ENCODE measurements at regions not wholly inside any gene's neighbourhood (a gene's known extent, or its start where the extent isn't known, plus 50 kb on each side); places are given as distances from the start of the nearest gene placed in this dataset.
"Not testable (repeated sequence)": the region's sequence is repeated elsewhere in the genome, so short reads cannot be mapped to it uniquely, and the experiment has no call there.

DNA sequence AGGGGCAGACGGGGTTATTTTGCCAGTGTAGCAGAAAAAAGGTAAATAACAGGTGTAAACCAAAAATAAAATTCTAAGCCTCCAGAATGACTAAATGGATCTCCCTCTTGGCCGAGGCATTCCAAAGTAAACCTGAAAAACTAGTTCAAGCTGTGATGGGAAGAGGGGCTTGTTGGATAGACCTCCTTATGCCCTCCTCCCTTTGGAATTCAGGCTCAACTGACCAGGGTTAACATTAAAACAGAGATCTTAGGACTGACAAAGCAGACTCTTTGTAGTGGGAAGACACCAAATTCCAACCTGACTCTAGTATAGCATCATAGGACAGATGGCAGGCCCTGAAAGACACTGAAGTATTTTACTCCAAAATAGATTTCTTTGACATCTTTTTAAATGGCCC is 113.8 kb upstream of the ITGB1 start:
- no peak for DNase-seq (ENCODE audit: low read depth in 2 of 2)

DNA sequence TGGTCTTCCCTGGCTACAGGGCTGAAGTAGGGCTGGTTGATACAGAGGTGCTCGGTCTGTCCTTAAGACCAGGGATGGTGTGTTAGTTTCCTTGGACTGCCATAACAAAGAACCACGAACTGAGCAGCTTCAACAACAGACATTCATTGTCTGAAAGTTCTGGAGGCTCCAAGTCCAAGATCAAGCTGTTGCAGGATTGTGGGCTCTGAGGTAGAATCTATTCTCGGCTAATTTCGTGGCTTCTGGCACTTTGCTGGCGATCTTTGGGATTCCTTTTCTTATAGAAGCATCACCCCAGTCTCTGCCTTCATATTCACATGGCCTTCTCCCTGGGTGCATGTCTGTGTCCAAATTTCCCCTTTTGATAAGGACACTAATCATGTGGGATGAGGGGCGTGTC is 112.1 kb upstream of the ITGB1 start:
- no peak for DNase-seq (ENCODE audit: low read depth in 2 of 2)

DNA sequence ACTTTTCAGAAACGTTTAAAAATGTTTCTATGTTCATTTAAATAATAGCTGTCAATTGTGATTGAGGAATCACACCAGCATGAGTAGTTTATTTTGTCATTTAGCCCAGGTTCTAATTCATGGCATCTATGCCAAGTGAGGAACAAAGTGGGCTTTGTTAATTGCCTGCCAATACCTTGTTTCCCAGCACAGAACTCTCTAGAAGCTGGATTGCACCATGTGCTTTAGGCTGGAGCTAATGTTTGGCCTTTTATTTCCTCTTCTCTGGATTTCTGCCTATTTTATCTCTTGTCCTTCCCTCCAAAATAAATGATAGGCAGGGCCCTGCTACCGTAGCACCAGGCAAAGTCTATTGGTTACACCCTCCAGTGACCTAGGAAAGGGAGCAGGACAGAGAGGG is 109.9 kb upstream of the ITGB1 start:
- no peak for DNase-seq (ENCODE audit: low read depth in 2 of 2)

DNA sequence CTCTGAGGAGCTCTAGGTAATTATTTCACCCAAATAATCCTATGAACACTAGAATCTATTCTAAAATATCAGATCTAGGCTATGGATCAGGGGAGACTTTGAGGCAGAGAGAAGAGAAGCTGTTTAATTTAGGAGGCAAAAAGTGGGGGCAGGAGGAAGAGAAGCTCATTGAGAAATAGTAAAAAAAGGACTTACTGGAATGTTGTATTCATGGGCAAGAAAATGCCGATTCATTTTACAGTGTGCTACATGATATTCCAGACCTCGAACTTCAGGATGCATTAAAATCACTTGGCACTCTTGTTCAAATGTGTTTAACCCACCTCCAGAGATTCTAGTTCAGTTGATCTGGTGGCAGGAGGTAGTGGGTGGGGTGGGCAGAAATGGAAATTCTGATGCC is 109.5 kb upstream of the ITGB1 start:
- DNase-seq (ENCODE audit: low read depth in 2 of 2), result no peak

DNA sequence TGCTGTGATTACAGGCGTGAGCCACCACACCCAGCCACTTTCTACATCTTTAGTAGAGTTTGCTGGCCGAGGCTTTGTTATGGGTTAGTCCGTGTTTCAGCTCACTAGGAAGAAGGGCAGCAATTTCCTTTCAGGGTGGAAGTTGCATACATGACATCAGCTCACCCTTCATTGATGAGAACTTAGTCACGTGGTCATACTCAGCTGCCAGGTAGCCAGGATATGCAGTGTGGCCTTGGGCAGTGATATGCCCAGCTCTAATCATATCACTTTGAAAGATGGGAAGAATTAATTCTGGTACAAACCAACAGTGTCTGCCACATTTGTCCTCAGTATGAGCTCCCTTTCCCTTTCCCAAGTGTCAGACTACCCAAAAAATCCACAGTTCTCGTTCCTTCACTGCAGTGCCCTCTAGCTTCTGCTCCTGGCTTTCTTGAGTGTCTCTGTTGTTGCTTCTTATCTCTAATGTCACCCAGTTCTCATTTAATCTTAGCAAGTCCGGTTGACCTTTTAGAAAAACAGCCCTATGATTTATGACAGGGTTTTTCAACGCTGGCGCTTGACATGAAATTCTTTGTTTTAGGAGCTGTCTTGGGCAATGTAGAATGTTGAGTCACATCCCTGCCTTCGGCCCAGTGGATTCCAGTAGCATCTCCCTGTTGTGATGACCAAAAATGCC is 108.7 kb upstream of the ITGB1 start:
- no peak for DNase-seq (ENCODE audit: low read depth in 2 of 2)

DNA sequence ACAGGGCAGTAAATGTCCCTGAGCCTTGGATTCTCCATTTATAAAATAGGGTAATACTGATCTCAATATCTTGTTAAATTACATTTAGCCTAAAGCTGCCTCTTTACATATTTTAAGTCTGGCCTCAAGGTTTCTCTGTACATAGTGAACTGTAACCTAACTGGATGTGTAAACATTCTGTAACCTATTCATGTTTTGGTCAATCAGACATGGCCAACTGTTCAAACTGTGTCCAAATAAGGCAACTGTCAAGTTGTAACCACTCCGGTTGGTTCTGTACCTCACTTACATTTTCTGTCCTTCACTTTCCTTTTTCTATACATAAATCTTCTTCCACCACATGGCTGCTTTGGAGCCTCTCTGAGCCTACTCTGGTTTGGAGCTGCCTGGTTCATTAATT is 107.1 kb upstream of the ITGB1 start:
- DNase-seq (ENCODE audit: low read depth in 2 of 2), result no peak

DNA sequence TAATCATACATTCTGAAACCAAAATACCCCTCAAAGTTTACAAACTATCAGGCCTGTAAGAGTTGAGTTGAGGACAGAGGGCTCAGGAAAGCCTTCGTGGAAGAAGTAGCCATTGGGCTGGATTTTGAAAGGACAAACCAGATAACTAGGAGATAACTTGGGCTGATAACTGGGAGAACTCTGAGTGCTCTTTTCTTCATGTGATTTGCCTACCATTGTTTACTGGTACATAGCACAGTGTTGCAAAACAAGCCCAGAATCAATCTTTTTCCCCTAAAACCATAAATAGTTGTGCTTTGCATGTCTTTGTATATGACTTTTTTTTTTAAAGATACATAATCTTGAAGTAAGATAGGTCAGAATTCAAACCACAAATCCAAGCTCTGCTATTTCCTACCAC is 106.7 kb upstream of the ITGB1 start:
- DNase-seq (ENCODE audit: low read depth in 2 of 2), result no peak

DNA sequence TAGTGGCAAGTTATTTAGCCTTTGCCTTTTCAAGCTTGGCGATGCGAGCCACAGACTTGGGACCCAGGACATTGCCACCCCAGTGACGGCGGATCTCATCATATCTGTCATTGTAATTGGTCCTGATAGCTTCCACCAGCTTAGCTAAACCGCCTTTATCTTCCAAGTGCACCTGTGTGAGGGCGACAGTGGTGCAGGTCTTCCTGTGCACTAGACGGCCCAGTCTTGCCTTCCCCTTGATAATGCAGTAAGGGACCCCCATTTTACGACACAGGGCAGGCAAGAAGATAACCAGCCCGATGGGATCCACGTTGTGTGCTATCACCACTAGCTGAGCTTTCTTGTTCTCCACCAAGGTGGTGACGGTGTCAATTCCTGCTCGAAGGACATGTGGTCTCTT is 99.6 kb upstream of the ITGB1 start:
- no peak for DNase-seq (ENCODE audit: low read depth in 2 of 2)

DNA sequence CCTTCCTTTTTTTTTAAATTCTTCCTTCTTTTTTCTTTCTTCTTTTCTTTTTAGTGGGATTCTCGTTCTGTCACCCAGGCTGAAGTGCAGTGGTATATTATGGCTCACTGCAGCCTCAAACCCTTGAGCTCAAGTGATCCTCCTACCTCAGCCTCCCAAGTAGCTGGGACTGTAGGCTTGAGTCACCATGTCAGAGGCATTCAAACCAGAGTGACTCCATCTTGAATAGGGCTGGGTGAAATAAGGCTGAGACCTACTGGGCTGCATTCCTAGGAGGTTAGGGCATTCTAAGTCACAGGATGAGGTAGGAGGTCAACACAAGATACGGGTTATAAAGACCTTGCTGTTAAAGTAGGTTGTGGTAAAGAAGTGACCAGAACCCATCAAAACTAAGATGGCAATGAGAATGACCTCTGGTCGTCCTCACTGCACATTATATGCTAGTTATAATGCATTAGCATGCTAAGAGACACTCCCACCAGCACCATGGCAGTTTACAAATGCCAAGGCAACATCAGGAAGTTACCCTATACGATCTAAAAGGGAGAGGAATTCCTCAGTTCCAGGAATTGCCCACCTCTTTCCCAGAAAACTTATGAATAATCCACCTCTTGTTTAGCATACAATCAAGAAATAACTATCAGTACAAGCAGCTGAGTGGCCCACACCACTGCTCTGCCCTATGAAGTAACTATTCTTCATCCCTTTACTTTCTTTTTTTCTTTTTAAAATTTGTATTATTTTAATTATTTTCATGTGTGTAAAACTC is 99.0 kb upstream of the ITGB1 start:
- no peak for DNase-seq (ENCODE audit: low read depth in 2 of 2)

DNA sequence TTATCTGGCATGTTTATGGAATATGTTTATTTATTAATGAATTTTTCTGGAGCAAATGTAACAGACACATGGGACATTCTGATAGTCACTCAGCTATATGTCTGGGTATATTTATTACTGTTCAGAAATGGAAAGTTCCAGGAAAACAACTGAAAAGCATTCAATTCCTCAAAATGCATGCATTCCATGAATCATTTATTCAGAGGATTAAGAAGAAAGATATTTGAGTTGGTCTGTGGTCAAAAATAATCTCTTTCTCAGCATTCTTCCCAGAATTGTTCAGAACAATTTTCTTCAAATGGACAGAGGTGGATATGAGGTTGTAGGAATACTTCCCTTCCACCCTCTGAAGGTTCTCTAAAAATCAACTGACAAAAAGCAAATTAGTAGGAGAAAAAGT is 97.6 kb upstream of the ITGB1 start:
- no peak for DNase-seq (ENCODE audit: low read depth in 2 of 2)

DNA sequence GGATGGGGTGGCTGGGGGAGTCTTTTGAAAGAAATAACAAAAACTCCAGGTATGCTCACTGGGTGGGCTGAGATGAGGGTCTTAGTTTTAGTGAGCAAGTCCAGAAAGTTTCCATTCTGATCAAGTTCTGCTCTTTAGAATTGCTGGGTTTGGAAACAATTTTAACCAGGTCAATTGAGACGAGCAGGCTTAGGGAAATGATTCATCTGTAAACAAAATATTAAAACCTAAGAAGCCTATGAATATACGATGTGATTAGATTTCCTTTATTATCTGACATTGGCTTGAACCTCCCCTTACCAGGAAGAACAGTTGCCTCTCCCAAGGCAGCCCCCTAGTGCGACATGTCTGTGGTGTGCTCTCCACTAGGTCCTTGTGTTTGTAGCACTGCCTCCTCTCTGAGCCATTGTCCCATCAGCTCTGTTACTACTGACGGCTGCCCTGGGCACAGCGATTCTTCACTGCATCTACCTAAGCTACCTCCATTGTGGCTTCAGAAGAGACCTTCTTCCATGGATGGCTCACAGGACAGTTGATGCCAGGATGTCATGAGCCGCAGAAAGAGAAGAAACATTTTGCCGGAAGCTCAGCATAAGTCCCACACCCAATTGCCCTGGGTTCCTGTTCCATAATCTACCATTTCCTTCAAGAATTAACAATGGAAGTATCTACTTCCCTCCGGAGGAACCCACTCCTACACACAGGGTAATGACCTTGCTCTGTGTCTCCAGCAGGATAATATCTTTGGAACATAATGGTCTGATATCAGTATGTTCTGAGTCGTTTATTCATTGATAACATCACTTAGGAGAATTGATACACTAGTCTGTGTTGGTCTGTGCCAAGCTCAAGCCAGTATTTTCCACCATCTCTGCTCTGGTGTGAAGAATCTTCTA is 95.1 kb upstream of the ITGB1 start:
- no peak for DNase-seq (ENCODE audit: low read depth in 2 of 2)

DNA sequence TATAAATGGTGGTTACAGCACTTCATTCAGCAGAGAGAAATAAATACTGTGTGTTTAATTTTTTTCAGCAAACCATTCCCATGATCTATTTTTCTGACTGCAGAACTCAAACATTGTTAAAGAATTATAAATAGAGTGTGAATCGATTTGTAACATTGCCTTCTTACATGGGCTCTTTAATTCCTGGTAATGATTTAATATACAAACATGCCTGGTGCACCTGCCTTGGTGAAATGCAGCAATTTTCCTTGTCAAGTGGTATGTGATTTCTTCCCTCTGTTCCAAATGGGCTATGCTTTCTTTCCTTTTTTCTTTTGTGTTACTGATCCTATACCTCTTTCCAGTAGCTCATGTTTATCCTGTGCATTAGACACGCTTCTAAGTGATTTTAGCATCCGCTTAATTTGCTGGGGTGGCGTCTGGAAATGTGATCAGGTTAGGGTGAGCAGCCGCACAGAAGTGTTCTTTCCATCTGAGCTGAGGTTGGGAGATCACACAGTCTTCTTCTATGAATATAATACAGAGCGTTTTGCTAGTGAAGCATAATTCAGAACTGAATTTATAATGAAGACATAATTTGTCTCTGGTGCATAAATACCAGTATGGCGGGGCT is 94.3 kb upstream of the ITGB1 start:
- DNase-seq (ENCODE audit: low read depth in 2 of 2), result no peak

DNA sequence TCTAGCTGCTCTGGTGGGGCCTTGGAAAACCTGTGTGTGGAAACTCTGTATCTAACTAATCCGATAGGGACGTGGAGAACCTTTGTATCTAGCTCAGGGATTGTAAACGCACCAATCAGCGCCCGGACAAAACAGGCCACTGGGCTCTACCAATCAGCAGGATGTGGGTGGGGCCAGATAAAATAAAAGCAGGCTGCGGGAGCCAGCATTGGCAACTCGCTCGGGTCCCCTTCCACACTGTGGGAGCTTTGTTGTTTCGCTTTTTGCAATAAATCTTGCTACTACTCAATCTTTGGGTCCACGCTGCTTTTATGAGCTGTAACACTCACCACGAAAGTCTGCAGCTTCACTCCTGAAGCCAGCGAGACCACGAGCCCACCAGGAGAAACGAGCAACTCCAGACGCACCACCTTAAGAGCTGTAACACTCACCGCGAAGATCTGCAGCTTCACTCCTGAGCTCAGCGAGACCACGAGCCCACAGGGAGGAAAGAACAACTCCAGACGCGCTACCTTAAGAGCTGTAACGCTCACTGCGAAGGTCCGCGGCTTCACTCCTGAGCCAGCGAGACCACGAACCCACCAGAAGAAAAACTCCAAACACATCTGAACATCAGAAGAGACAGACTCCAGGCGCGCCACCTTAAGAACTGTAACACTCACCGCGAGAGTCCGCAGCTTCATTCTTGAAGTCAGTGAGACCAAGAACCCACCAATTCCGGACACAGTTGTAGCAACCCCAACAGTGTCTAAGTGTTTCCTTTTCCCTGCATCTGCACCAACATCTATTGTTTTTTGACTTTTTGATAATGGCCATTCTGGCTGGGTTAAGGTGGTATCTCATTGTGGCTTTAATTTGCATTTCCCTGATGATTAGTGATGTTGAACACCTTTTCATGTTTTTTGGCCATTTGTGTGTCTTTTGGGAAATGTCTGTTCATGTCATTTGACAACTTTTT is 92.2 kb upstream of the ITGB1 start:
- DNase-seq (ENCODE audit: low read depth in 2 of 2), result not testable (repeated sequence)

DNA sequence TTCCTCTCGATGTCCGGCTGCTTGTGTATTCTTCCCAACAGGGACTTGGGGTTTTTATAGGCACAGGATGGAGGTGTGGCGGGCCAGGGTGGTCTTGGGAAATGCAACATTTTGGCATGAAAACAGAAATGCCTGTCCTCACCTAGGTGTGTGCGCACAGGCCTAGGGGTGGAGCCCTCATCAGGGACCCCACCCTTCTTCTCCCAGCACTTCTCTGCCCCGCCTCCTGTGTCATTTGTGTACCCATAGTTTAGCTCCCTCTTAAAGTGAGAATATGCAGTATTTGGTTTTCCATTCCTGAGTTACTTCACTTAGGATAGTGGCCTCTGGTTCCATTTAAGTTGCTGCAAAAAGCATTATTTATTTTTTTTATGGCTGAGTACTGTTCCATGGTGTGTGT is 90.2 kb upstream of the ITGB1 start:
- no peak for DNase-seq (ENCODE audit: low read depth in 2 of 2)

DNA sequence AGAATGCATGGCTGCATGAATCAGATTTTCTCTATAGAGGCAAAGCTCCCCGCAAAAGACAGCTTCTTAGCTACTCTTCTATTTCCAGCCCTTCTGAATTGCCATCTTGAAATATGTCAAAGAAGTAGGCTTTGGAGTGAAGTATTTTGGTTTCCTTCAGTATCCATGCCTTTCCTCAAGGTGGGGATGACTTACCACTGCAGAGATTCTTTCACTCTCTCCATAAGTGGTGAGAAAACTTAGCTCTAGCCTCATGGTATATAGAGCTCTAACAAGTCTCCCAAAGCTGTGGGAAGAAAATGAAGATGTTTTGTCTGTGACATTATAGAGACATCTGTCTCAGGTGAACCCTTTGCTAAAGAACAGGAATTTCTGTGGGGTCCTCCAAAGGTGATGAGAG is 89.6 kb upstream of the ITGB1 start:
- DNase-seq (ENCODE audit: low read depth in 2 of 2), result no peak

DNA sequence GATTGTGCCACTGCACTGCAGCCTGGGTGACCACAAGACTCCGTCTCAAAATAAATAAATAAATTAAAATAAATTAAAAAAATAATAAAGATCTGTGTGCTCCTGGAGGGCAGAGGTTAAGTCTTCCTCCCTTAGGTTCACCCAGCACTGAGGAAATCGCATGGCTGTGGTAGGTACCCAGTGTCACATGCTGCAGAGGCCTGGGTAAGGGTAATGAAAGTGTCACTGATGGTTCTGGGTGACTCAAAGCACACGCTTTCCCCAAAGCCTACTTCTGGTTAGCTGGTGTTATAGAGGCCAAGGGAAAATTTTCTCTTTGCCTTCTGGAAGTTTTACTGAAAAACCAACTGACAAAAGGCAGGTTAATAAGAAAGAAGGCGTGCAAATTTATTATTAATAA is 88.8 kb upstream of the ITGB1 start:
- DNase-seq (ENCODE audit: low read depth in 2 of 2), result no peak

DNA sequence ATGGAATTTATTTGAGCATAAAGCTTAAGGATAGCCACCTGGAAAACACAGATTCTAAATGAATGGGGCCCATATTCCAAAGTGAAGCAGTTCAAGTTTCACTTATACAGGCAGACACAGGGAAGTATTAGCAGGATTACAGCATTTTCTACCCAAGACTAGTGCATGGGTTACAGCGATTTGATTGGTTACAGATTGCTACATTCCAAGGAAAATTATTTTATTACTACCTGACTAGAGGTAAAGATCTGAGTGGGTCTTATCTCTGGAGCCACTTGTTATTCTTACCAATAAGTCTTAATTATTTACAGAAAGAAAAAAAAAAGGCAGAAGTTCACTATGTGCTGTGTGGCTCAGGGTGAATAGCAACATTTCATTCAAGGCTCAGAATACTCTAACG is 87.4 kb upstream of the ITGB1 start:
- no peak for DNase-seq (ENCODE audit: low read depth in 2 of 2)

DNA sequence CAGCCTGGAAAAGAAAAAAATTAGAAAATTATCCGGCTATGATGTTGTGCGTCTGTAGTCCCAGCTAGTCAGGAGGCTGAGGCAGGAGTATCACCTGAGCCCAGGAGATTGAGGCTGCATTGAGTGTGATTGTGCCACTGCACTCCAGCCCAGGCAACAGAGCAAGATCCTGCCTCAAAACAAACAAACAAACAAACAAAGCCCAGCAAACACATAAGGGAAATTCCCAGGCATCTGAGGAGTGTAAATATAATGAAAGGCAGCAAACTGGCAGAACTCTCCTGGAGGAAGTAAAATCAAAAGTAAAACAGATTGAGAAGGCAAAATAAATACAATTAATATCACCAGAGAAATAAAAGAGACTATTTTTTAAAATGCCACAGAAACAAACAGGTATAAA is 84.5 kb upstream of the ITGB1 start:
- no peak for DNase-seq (ENCODE audit: low read depth in 2 of 2)

DNA sequence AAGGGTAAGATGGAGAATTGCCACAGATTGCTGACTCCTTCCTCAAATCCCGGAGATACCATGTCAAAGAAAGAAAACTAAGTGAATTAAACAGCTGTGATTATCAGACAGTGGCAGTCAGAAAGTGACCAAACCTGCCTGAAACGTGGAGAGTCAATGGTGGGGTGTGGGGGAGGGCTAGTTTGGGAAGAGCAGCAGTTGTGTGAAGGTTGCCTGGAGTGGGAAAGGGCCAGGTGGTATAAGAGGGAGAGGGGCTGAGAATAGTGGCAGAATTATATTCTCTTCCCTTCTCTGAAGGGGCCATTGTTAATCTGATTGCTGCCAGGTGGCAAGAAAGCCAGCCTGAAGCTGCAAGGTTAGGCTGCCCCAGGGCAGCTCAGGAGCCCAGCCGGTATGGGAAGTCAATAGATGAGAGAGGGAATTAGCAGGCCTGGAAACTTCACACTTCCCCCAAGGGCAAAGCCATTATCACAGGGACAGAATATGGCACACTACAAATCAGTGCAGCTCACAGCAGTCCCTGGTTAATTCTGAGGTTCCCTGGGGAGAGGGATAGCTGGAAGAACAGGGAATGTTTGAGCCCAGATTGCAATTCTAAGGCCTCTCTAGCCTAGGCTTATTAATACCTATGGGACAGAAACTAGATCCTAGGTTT is 83.9 kb upstream of the ITGB1 start:
- no peak for DNase-seq (ENCODE audit: low read depth in 2 of 2)

DNA sequence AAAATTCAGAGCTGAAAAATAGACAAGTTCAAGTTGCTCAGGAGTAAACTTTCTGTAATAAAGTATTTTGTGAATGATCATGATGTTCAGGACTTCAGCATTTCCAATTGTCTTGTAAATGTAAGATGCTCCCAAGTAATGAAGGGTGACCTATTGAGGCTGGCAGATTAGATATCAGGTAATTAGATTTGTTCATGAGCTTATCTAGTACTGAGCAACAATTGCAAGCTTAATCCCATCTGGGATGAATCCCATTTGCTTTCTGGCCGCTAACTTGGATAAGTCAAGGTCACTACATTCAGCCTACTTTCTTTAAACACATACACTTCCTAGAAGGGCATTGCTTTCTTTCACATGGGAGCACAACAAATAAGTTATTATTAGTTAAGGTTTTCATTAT is 82.4 kb upstream of the ITGB1 start:
- DNase-seq (ENCODE audit: low read depth in 2 of 2), result no peak
